ENCODE measurements at regions not wholly inside any gene's neighbourhood (a gene's known extent, or its start where the extent isn't known, plus 50 kb on each side); places are given as distances from the start of the nearest gene placed in this dataset.

- WGBS, 2 experiments (ENCODE audit: extremely low coverage in 2 of 2, insufficient read length in 1 of 2): no CpG with 5 or more reads among the region's 3 CpGs
- no peak overlapping the region for H3K27ac ChIP-seq (ENCODE audit: insufficient read depth, low read length)
- H2BK20ac ChIP-seq (ENCODE audit: low read depth, low read length): no peak overlapping the region
- H3K9ac ChIP-seq (ENCODE audit: low read depth, low read length): no peak overlapping the region
- H3K18ac ChIP-seq (ENCODE audit: low read depth, low read length): no peak overlapping the region
- H4K20me1 ChIP-seq (ENCODE audit: insufficient read depth, low read length): no peaks in the 10 kb centered on the region
- H3K4ac ChIP-seq (ENCODE audit: low read depth, low read length): no peak overlapping the region
- POLR2A ChIA-PET (ENCODE audit: unreplicated experiment): no interaction called here
- H2BK120ac ChIP-seq (ENCODE audit: low read depth, low read length): no peak overlapping the region
- no peaks in the 10 kb centered on the region for H3K27me3 ChIP-seq (ENCODE audit: control insufficient read depth, insufficient read depth, low read length)
- no peak overlapping the region for H2BK15ac ChIP-seq (ENCODE audit: low read depth, low read length)
- H4K91ac ChIP-seq (ENCODE audit: insufficient read depth, low read depth, low read length): no peak overlapping the region
- ATAC-seq (ENCODE audit: low read depth) (no peak), DNase-seq (no peak)
- intact Hi-C loops (cut with micrococcal nuclease) (no loop called here), in situ Hi-C loops (cut with MboI; ENCODE audit: low sequenced_read_pairs) (no loop called here), dilution Hi-C loops (cut with HindIII; ENCODE audit: low sequenced_read_pairs, unreplicated experiment) (no loop called here)
- CTCF ChIA-PET: no interaction called here
- no TSS peak for BruUV-seq (replicated peaks)
- H3K14ac ChIP-seq (replicated peaks; ENCODE audit: low read depth, low read length): no peak overlapping the region
- H3K9me1 ChIP-seq (ENCODE audit: insufficient read depth, low read length): no peaks in the 10 kb centered on the region
- no peak overlapping the region for H3K4me2 ChIP-seq (ENCODE audit: low read depth, low read length)
- H3K9me3 ChIP-seq (ENCODE audit: control insufficient read depth, insufficient read depth, low read length): peaks cover 33% of the 10 kb centered on the region
- no peak overlapping the region for H4K8ac ChIP-seq (ENCODE audit: low read depth in 2 of 2, low read length in 2 of 2)
- H4K5ac ChIP-seq (ENCODE audit: low read depth, low read length): no peak overlapping the region
- H3K4me3 ChIP-seq (ENCODE audit: insufficient read depth, low read depth, low read length): no peak overlapping the region
- no peak overlapping the region for H2AK9ac ChIP-seq (replicated peaks; ENCODE audit: low read depth, low read length, poor library complexity)
- no peak overlapping the region for H2AFZ ChIP-seq (replicated peaks; ENCODE audit: low read length, poor library complexity)
- H3K36me3 ChIP-seq (ENCODE audit: control insufficient read depth, insufficient read depth, low read length): no peaks in the 10 kb centered on the region
- no peak overlapping the region for H3K23ac ChIP-seq (ENCODE audit: low read depth, low read length)
- no peak overlapping the region for H2BK5ac ChIP-seq (ENCODE audit: low read depth, low read length, poor library complexity, severe bottlenecking)
- TF ChIP-seq POLR2A (IDR thresholded peaks at IDR 0.05; ENCODE audit: low read depth, low read length) (no peak), MAZ (IDR thresholded peaks at IDR 0.05; ENCODE audit: borderline replicate concordance, low read depth, low read length) (no peak), NFE2L2 (IDR thresholded peaks at IDR 0.05; ENCODE audit: low read depth, low read length) (no peak), RFX5 (IDR thresholded peaks at IDR 0.05; ENCODE audit: low read depth, low read length) (no peak), RAD21 (IDR thresholded peaks at IDR 0.05; ENCODE audit: low read length) (no peak), ELK1 (IDR thresholded peaks at IDR 0.05; ENCODE audit: borderline replicate concordance, low read depth, low read length) (no peak), RCOR1 (IDR thresholded peaks at IDR 0.05; ENCODE audit: insufficient replicate concordance, low read length) (no peak), CEBPB (IDR thresholded peaks at IDR 0.05; ENCODE audit: low read depth, low read length) (no peak), MXI1 (IDR thresholded peaks at IDR 0.05; ENCODE audit: borderline replicate concordance, low read depth, low read length) (no peak), SMC3 (IDR thresholded peaks at IDR 0.05; ENCODE audit: low read depth, low read length) (no peak), CTCF (conservative IDR thresholded peaks at IDR 0.05; ENCODE audit: low read depth, low read length) (no peak)
- H3K56ac ChIP-seq (ENCODE audit: extremely low read depth, insufficient read depth, low read length): no peak overlapping the region
- no peaks in the 10 kb centered on the region for H3K4me1 ChIP-seq (ENCODE audit: control insufficient read depth, insufficient read depth, low read length)
- no peak overlapping the region for H2AK5ac ChIP-seq (ENCODE audit: low read depth, low read length)
- no peaks in the 10 kb centered on the region for H3K79me1 ChIP-seq (ENCODE audit: low read depth in 1 of 2, low read length in 2 of 2)
These were observed 552.3 kb downstream of the VRK1 start for GRCh38 chr14:97349463-97349862.

Data from IMR-90 (cell line).